GM12873 (cell line): ENCODE measurements at regions not wholly inside any gene's neighbourhood (a gene's known extent, or its start where the extent isn't known, plus 50 kb on each side); places are given as distances from the start of the nearest gene placed in this dataset.

Experiments used
- TF ChIP-seq, protein P1 (sequence below): IDR thresholded peaks from 2 replicates; pipeline ENCODE4 v1.5.1; 2012; ENCODE audit warnings: low read depth, mild to moderate bottlenecking, moderate library complexity, low read length, control low read depth; ENCODE audit not compliant: insufficient read depth; ENCODE audit errors: missing control alignments

DNA sequence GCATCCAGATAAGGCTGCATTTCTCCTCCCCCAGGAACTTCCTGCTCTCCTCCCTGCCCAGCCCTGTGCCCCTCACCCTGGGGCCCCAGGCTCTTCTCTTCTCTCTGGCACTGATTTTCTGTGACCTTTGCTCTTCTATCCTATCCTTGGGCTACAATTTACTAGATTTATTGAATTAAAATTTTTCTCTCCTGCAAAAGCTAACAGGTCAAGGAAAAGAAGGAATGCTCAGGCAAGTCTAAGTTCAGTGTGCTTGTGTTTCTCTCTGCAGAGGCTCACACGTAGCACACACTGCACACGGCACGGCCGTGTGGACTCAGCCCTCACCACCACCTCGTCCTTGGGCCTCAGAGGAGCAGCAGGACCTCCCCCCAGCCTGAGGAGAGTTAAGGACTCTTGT is 94.2 kb upstream of the SNTG2 start:
- TF ChIP-seq, protein P1, sequence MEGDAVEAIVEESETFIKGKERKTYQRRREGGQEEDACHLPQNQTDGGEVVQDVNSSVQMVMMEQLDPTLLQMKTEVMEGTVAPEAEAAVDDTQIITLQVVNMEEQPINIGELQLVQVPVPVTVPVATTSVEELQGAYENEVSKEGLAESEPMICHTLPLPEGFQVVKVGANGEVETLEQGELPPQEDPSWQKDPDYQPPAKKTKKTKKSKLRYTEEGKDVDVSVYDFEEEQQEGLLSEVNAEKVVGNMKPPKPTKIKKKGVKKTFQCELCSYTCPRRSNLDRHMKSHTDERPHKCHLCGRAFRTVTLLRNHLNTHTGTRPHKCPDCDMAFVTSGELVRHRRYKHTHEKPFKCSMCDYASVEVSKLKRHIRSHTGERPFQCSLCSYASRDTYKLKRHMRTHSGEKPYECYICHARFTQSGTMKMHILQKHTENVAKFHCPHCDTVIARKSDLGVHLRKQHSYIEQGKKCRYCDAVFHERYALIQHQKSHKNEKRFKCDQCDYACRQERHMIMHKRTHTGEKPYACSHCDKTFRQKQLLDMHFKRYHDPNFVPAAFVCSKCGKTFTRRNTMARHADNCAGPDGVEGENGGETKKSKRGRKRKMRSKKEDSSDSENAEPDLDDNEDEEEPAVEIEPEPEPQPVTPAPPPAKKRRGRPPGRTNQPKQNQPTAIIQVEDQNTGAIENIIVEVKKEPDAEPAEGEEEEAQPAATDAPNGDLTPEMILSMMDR = no peak

DNA sequence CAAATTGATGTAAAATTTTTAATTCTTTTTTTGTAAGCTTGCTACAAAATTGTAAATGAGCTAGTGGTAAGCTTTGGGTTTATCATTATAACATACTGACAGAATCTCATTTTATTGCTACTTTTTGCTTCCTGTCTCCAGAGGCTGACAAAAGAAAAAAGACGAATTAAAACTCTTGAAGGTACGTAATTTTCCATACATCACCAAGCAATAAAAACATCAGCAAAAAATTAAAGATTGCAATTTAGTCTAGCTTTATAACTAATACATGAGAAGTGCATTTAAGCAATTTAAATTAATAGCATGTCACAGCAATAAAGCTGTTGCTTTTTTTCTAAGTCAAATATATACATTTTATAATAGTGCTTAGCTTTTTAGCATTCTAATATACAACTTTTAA is 94.6 kb upstream of the SNTG2 start:
- TF ChIP-seq, protein P1 = no peak

DNA sequence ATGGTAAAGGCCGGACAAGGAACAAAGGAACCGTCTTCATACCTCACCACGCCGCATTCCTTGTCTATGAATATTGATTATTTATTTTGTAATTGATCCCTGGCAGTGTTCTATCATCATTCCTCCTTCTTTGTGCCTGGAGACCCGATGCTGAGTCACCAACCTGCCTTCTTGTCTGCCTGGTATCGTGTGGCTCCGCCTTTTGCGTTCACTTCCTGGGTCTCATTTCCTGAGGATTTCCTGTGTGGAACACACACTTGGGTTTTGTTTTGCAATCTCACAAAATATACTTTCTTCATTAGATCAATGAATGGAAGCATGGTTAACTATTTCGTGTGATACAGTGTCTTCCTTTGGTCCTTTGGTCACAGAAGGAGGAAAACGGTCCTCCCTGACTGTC is 95.5 kb upstream of the SNTG2 start:
- TF ChIP-seq, protein P1 = no peak

DNA sequence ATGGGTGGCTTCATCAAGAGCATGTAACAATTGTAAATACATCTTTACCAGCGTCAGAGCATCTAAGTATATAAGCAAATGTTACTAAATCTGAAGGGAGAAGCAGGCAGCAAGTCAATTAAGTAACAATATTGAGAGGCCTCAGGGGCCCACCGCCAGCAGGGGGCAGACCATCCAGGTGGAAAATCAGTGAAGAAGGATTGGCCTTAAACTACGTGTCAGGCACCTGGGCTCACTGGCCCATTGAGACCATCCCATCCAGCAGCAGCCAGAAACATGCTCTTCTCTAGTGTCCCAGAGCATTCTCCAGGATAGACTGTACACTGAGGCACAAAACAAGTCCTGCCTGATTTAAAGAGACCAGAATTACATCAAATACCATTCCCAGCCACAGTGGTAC is 96.2 kb upstream of the SNTG2 start:
- TF ChIP-seq, protein P1 = peak; percentile 64

DNA sequence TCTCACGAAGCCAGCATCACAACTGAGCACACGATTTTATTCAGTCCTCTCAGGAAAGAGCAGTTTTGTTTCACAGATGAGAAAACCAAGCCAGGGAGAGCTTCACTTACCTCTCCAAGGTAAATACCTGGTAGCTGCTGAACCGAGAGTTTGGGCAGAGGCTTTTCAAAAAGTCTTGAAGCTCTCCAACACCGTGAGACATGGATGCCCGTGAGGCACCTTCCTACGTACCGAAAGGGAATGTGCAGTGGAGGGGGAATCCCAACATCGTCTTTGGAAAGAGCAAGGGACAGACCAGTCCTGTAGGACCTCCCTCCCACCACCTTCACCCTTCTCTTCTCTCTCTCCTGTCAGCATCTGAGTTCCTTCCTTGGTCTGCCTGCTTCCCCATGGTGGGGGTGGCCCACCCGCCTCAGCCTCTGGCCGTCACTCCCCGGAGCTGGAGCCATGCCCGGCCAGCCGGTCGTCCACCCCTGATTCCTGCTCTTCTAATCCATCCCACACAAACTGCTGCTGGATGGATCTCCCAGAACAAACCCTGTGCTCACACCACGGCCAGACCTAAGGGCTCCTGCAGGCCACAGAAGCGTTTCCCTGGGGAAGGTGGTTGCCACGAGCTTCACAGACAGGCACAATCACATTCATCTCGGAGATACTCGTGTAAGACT is 97.3 kb upstream of the SNTG2 start:
- TF ChIP-seq, protein P1 = no peak

DNA sequence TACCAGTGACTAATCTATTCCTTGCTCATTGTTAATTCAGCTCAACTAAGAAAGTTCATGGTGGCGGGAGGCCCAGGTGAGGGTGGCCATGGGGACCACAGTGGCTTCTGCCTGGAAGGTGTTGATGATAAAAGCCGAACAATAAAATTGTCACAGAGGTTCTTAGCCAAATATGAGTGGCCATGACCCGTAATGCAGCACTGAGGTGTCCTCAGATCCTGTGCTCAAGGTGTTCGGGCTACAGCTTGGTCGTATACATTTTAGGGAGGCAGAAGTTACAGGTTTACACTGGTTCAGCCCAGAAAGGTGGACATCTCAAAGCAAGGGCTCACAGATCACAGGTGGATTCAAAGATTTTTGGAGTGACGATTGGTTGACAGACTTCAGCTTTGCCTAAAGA is 98.5 kb upstream of the SNTG2 start:
- TF ChIP-seq, protein P1 = no peak

DNA sequence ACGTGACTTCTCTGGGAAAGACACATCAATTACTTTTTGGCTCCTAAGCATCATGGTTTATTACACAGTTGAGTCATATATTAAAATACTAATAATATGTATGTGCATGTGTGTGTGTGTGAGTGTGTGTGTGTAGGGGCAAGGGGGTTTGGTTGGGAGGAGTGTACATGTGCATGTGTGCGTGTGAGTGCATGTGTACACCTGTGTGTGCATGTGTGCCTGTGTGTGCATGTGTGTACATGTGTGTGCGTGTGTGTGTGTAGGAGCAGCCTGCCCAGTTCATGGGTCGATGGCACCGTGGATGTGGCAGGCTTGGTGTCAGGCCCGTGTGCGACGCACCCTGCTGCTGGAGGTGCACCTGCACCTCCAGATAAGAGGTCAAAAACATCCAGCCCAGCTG is 99.0 kb upstream of the SNTG2 start:
- TF ChIP-seq, protein P1 = no peak

DNA sequence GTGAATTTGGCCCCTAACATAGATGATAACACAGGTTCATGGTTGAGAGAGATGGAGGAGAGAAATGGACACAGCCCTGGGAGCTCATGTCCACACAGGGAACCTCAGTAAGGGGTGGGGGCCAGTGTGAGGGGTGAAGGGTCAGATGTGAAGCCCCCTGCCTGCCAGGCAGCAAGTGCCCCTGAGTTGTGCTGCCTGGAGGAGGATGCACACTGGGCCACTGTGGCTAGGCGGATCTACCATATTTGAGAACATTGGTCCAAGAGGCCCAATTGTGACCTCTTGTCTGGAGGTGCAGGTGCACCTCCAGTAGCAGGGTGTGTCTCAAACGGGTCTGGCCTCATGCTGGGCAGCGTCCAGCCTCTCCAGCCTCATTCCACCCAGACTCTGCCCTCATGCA is 99.6 kb upstream of the SNTG2 start:
- TF ChIP-seq, protein P1 = no peak
